Keratinocyte (primary cell): ENCODE measurements at regions not wholly inside any gene's neighbourhood (a gene's known extent, or its start where the extent isn't known, plus 50 kb on each side); places are given as distances from the start of the nearest gene placed in this dataset.

ENCODE experiments used
- DNase-seq: peaks from one replicate; pipeline ENCODE4 v3.0.0-alpha.2; 2011; ENCODE audit warnings: low read depth, missing footprints, low spot score
- FAIRE-seq: peaks from 2 replicates; lab custom pipeline; 2011; peaks lifted over from hg19 to GRCh38; lab: Jason Lieb, UNC
- H2AFZ ChIP-seq: 2 replicates; pipeline ENCODE4 v1.6.0; 2012; ENCODE audit warnings: low read length, control low read depth, inconsistent platforms; ENCODE audit not compliant: control insufficient read depth
- H3K27ac ChIP-seq: 2 replicates; pipeline ENCODE4 v1.5.1; 2011; ENCODE audit warnings: low read length; ENCODE audit not compliant: control insufficient read depth, insufficient read depth
- H3K27me3 ChIP-seq: 3 replicates; pipeline ENCODE4 v1.6.0; 2011; ENCODE audit warnings: low read length; ENCODE audit not compliant: control insufficient read depth, insufficient read depth; ENCODE audit errors: extremely low read depth
- H3K36me3 ChIP-seq, 2 experiments: 2 replicates in 1 of 2; 3 replicates in 1 of 2; pipeline ENCODE4 v1.5.1; 2011; ENCODE audit warnings: low read length in 2 of 2, mild to moderate bottlenecking in 1 of 2; ENCODE audit not compliant: control insufficient read depth in 2 of 2, insufficient read depth in 2 of 2; ENCODE audit errors: extremely low read depth in 1 of 2
- H3K4me1 ChIP-seq: 3 replicates; pipeline ENCODE4 v1.5.1; 2011; ENCODE audit warnings: low read length; ENCODE audit not compliant: control insufficient read depth, insufficient read depth; ENCODE audit errors: extremely low read depth
- H3K4me2 ChIP-seq: 3 replicates; pipeline ENCODE4 v1.6.0; 2011; ENCODE audit warnings: low read depth, low read length; ENCODE audit not compliant: control insufficient read depth, insufficient read depth; ENCODE audit errors: extremely low read depth
- H3K4me3 ChIP-seq, 3 experiments: fragments of 200-600 bp in 1 of 3; sonication (generic) in 1 of 3; 2 replicates in 2 of 3; 3 replicates in 1 of 3; pipeline ENCODE4 v1.5.1; 2011 to 2016; ENCODE audit warnings: low read length in 3 of 3, mild to moderate bottlenecking in 3 of 3, control low read depth in 2 of 3, inconsistent platforms in 1 of 3, low read depth in 1 of 3, mixed read lengths in 1 of 3, mixed run types in 1 of 3, moderate library complexity in 1 of 3; ENCODE audit not compliant: control insufficient read depth in 2 of 3, insufficient read depth in 2 of 3; ENCODE audit errors: extremely low read depth in 1 of 3
- H3K79me2 ChIP-seq: 2 replicates; pipeline ENCODE4 v1.6.0; 2012; ENCODE audit warnings: low read length; ENCODE audit not compliant: control insufficient read depth, insufficient read depth
- H3K9ac ChIP-seq: 3 replicates; pipeline ENCODE4 v1.6.0; 2011; ENCODE audit warnings: low read length; ENCODE audit not compliant: control insufficient read depth, insufficient read depth; ENCODE audit errors: extremely low read depth
- H3K9me1 ChIP-seq: 3 replicates; pipeline ENCODE4 v1.6.0; 2011; ENCODE audit warnings: low read length; ENCODE audit not compliant: control insufficient read depth, insufficient read depth; ENCODE audit errors: extremely low read depth
- H3K9me3 ChIP-seq: 2 replicates; pipeline ENCODE4 v1.5.1; 2012; ENCODE audit warnings: low read depth, low read length; ENCODE audit not compliant: control insufficient read depth
- H4K20me1 ChIP-seq: 3 replicates; pipeline ENCODE4 v1.6.0; 2011; ENCODE audit warnings: low read length; ENCODE audit not compliant: control insufficient read depth, insufficient read depth; ENCODE audit errors: extremely low read depth
- CTCF ChIP-seq, 3 experiments: IDR thresholded peaks in 1 of 3; conservative IDR thresholded peaks in 1 of 3; optimal IDR thresholded peaks in 1 of 3; 2 replicates in 2 of 3; 3 replicates in 1 of 3; pipeline versions ENCODE3 to v1.5.1; 2011; ENCODE audit warnings: low read length in 3 of 3, mild to moderate bottlenecking in 3 of 3, moderate library complexity in 2 of 3, control low read depth in 1 of 3, inconsistent platforms in 1 of 3; ENCODE audit not compliant: insufficient read depth in 2 of 3; ENCODE audit errors: extremely low read depth in 1 of 3
- EZH2 ChIP-seq: IDR thresholded peaks from one replicate; pipeline ENCODE4 v1.6.1; 2012; ENCODE audit warnings: inconsistent platforms, mild to moderate bottlenecking, low read length, moderate library complexity
- dilution Hi-C: fragments of 300-500 bp; cut with MboI; formaldehyde crosslinking; loops from one replicate; pipeline ENCODE4 v1.7.0; 2020; ENCODE audit warnings: low sequenced_read_pairs; ENCODE audit not compliant: extremely low pct_ligation_motif_present

- H3K4me3 ChIP-seq = no peak overlapping the region
- no peaks in the 10 kb centered on the region for H3K9me3 ChIP-seq
- DNase-seq = no peak
- no peaks in the 10 kb centered on the region for H3K27me3 ChIP-seq
- H3K9ac ChIP-seq = no peak overlapping the region
- no peaks in the 10 kb centered on the region for H3K4me1 ChIP-seq
- H3K79me2 ChIP-seq = no peaks in the 10 kb centered on the region
- no peaks in the 10 kb centered on the region for H3K36me3 ChIP-seq
- no peak overlapping the region for H2AFZ ChIP-seq
- no peaks in the 10 kb centered on the region for H3K9me1 ChIP-seq
- dilution Hi-C loops = no loop called here
- FAIRE-seq = no peak
- no peak overlapping the region for H3K27ac ChIP-seq
- no peak overlapping the region for H3K4me2 ChIP-seq
- no peaks in the 10 kb centered on the region for H4K20me1 ChIP-seq
- TF ChIP-seq CTCF (optimal IDR thresholded peaks at IDR 0.05 in 1 of 3, IDR thresholded peaks at IDR 0.05 in 1 of 3, conservative IDR thresholded peaks at IDR 0.05 in 1 of 3; ENCODE audit: extremely low read depth in 1 of 3, insufficient read depth in 2 of 3, low read length in 3 of 3) (no peak), EZH2 (no peak)
These were observed 125.1 kb upstream of the VIPR2 start for GRCh38 chr7:159269745-159270144.

GRCh38 chr7:159263430-159263829 is 118.8 kb upstream of the VIPR2 start:
- TF ChIP-seq CTCF (optimal IDR thresholded peaks at IDR 0.05 in 1 of 3, IDR thresholded peaks at IDR 0.05 in 1 of 3, conservative IDR thresholded peaks at IDR 0.05 in 1 of 3; ENCODE audit: extremely low read depth in 1 of 3, insufficient read depth in 2 of 3, low read length in 3 of 3) (no peak), EZH2 (no peak)
- Histone ChIP-seq H3K4me3 (no peak overlapping the region), H3K36me3 (no peaks in the 10 kb centered on the region), H2AFZ (no peak overlapping the region), H4K20me1 (no peaks in the 10 kb centered on the region), H3K9me3 (no peaks in the 10 kb centered on the region), H3K79me2 (no peaks in the 10 kb centered on the region), H3K27ac (no peak overlapping the region), H3K27me3 (no peaks in the 10 kb centered on the region), H3K9me1 (no peaks in the 10 kb centered on the region), H3K9ac (no peak overlapping the region), H3K4me1 (no peaks in the 10 kb centered on the region), H3K4me2 (no peak overlapping the region)
- dilution Hi-C loops = no loop called here
- FAIRE-seq = no peak
- no peak for DNase-seq
